ENCODE measurements at regions not wholly inside any gene's neighbourhood (a gene's known extent, or its start where the extent isn't known, plus 50 kb on each side); places are given as distances from the start of the nearest gene placed in this dataset.

GRCh38 chr15:93565201-93565600 lies 476.2 kb upstream of the RGMA start:
- no peaks in the 10 kb centered on the region for H3K9me3 Mint-ChIP-seq
- ChIA-PET CTCF (no interaction called here), POLR2A (no interaction called here)
- no peaks in the 10 kb centered on the region for H3K36me3 Mint-ChIP-seq (ENCODE audit: low read depth)
- intact Hi-C loops (cut with micrococcal nuclease), result no loop called here
- H3K27me3 Mint-ChIP-seq, result peaks cover 2% of the 10 kb centered on the region
- no peak overlapping the region for H3K4me3 Mint-ChIP-seq
- TF ChIP-seq CTCF (IDR thresholded peaks at IDR 0.05), result no peak
- no peak for DNase-seq
- no peaks in the 10 kb centered on the region for H3K4me1 Mint-ChIP-seq (ENCODE audit: low read depth)
- H3K27ac Mint-ChIP-seq, result no peak overlapping the region
- no peak for ATAC-seq

DNA sequence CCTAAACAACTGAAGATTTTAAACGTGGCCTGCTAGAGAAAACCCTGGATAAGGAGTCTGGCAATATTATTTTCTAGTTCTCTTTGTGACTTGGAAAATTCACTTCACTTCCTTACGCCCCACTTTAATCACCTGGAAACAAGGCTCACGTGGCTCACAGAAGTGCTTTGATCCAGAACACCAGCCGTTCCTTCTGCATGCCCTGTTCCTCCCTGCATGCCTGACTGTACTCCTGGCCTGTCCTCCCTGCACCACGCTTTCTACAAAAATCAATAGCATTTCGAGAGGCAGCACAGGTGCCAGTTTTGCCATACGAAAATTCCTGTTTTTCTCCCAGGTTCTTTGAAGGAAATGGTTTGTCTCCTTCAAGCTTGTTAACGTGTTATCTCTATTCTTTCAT lies 474.2 kb upstream of the RGMA start:
- Mint-ChIP-seq H3K27me3 (peaks cover 3% of the 10 kb centered on the region), H3K4me3 (no peak overlapping the region), H3K36me3 (ENCODE audit: low read depth) (no peaks in the 10 kb centered on the region), H3K27ac (no peak overlapping the region), H3K9me3 (no peaks in the 10 kb centered on the region), H3K4me1 (ENCODE audit: low read depth) (no peaks in the 10 kb centered on the region)
- intact Hi-C loops (cut with micrococcal nuclease), result no loop called here
- TF ChIP-seq CTCF (IDR thresholded peaks at IDR 0.05), result no peak
- ATAC-seq (no peak), DNase-seq (no peak)
- ChIA-PET POLR2A (no interaction called here), CTCF (no interaction called here)

- Mint-ChIP-seq H3K27ac (no peak overlapping the region), H3K9me3 (no peaks in the 10 kb centered on the region), H3K4me1 (ENCODE audit: low read depth) (no peaks in the 10 kb centered on the region), H3K27me3 (peaks cover 3% of the 10 kb centered on the region), H3K4me3 (no peak overlapping the region), H3K36me3 (ENCODE audit: low read depth) (no peaks in the 10 kb centered on the region)
- CTCF ChIA-PET, result no interaction called here
- intact Hi-C loops (cut with micrococcal nuclease), result no loop called here
- ATAC-seq, result no peak
- DNase-seq, result no peak
- POLR2A ChIA-PET, result no interaction called here
- no peak for TF ChIP-seq CTCF (IDR thresholded peaks at IDR 0.05)
Observed at GRCh38 chr15:93562395-93563123, 473.5 kb upstream of the RGMA start.

GRCh38 chr15:93557696-93558095 lies 468.7 kb upstream of the RGMA start:
- Mint-ChIP-seq H3K36me3 (ENCODE audit: low read depth) (no peaks in the 10 kb centered on the region), H3K9me3 (no peaks in the 10 kb centered on the region), H3K27me3 (peaks cover 3% of the 10 kb centered on the region), H3K4me3 (no peak overlapping the region), H3K27ac (no peak overlapping the region), H3K4me1 (ENCODE audit: low read depth) (no peaks in the 10 kb centered on the region)
- CTCF ChIA-PET, result no interaction called here
- TF ChIP-seq CTCF (IDR thresholded peaks at IDR 0.05), result no peak
- intact Hi-C loops (cut with micrococcal nuclease), result no loop called here
- ATAC-seq (no peak), DNase-seq (no peak)
- POLR2A ChIA-PET, result no interaction called here

- ChIA-PET CTCF (no interaction called here), POLR2A (no interaction called here)
- Mint-ChIP-seq H3K9me3 (no peaks in the 10 kb centered on the region), H3K4me1 (ENCODE audit: low read depth) (no peaks in the 10 kb centered on the region), H3K27ac (no peak overlapping the region), H3K4me3 (no peak overlapping the region), H3K36me3 (ENCODE audit: low read depth) (no peaks in the 10 kb centered on the region), H3K27me3 (peaks cover 4% of the 10 kb centered on the region)
- DNase-seq, result no peak
- intact Hi-C loops (cut with micrococcal nuclease), result no loop called here
- no peak for TF ChIP-seq CTCF (IDR thresholded peaks at IDR 0.05)
- ATAC-seq, result no peak
Observed at GRCh38 chr15:93553167-93553935, 464.3 kb upstream of the RGMA start.
